IPS-15b (cell line): ENCODE measurements at regions not wholly inside any gene's neighbourhood (a gene's known extent, or its start where the extent isn't known, plus 50 kb on each side); places are given as distances from the start of the nearest gene placed in this dataset.

Experiments
- H3K27me3 ChIP-seq: one replicate; pipeline ENCODE4 v1.6.1; 2013; ENCODE audit warnings: low read length; ENCODE audit not compliant: control insufficient read depth, insufficient read depth
- H3K36me3 ChIP-seq: one replicate; pipeline ENCODE4 v1.6.1; 2013; ENCODE audit warnings: low read length; ENCODE audit not compliant: control insufficient read depth, insufficient read depth
- H3K4me1 ChIP-seq: one replicate; pipeline ENCODE4 v1.6.1; 2013; ENCODE audit warnings: mild to moderate bottlenecking, low read length; ENCODE audit not compliant: control insufficient read depth, insufficient read depth
- H3K4me3 ChIP-seq: one replicate; pipeline ENCODE4 v1.5.1; 2013; ENCODE audit warnings: low read depth, low read length
- H3K9ac ChIP-seq: one replicate; pipeline ENCODE4 v1.6.1; 2013; ENCODE audit warnings: low read depth, mild to moderate bottlenecking, low read length
- H3K9me3 ChIP-seq: one replicate; pipeline ENCODE4 v1.6.1; 2013; ENCODE audit warnings: mild to moderate bottlenecking, low read length; ENCODE audit not compliant: control insufficient read depth, insufficient read depth

DNA sequence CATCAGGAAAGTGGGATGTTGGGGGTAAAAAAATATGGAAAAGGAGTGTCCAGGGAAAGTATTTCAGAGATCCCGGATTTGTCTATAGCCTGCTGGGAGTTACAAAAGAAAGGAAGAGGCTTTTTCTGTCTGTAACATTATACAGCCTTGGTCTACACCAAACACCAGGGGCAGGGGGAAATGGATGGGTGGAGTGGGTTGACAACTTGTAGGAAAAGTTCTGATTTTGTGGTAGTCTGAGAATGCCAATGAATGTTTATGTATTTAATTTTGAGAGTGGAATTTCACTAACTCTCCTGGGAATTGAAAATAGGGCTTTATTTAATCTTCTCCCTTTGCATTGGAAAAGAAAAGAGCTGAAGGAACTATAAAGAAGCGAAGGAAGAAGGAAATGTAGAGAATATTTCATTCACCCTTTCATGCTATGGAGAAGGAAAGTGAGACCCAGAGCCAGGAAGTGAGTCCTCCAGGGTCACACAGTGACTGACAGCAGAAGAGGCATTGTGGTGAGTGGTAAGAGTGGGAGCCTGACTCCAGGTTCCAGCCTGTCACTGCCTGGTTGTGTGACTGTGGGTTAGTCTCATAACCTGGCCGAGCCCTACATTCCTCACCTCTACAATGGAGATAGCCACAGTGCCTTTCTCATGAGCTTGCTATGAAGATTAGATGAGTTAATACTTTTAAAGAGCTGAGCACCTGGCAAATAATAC lies 346.3 kb upstream of the TNP1 start:
- Histone ChIP-seq H3K36me3 (no peaks in the 10 kb centered on the region), H3K4me1 (peaks cover 17% of the 10 kb centered on the region), H3K4me3 (no peak overlapping the region), H3K9ac (no peak overlapping the region), H3K9me3 (no peaks in the 10 kb centered on the region), H3K27me3 (no peaks in the 10 kb centered on the region)

- Histone ChIP-seq H3K9ac (no peak overlapping the region), H3K4me3 (no peak overlapping the region), H3K9me3 (no peaks in the 10 kb centered on the region), H3K27me3 (no peaks in the 10 kb centered on the region), H3K4me1 (peaks cover 13% of the 10 kb centered on the region), H3K36me3 (no peaks in the 10 kb centered on the region)
These were observed 344.5 kb upstream of the TNP1 start for GRCh38 chr2:217204358-217204757.

DNA sequence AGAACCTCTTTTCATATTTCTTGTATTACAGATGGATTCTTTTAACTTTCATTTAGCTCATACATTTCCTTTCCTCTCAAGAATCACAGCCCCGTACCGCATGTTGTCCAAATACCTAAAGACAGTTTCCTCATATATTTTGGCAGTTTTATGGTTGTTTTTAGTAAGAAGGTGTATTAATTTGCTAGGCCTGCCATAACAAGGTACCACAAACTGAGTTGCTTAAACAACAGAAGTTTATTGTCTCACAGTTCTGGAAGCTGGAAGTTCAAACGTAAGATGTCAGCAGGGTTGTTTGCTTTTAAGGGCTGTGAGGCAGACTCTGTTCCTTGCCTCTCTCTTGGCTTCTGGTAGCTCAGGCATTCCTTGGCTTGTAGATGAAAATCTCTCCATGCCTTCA lies 343.2 kb upstream of the TNP1 start:
- H3K27me3 ChIP-seq: no peaks in the 10 kb centered on the region

GRCh38 chr2:217199255-217199630 lies 339.4 kb upstream of the TNP1 start:
- no peaks in the 10 kb centered on the region for H3K27me3 ChIP-seq
- H3K4me3 ChIP-seq: no peak overlapping the region
- no peak overlapping the region for H3K9ac ChIP-seq
- H3K36me3 ChIP-seq: no peaks in the 10 kb centered on the region
- no peaks in the 10 kb centered on the region for H3K9me3 ChIP-seq
- no peaks in the 10 kb centered on the region for H3K4me1 ChIP-seq

More for the DNA sequence above, 343.2 kb upstream of the TNP1 start:
- Histone ChIP-seq H3K4me1 (peaks cover 3% of the 10 kb centered on the region), H3K9ac (no peak overlapping the region), H3K4me3 (no peak overlapping the region), H3K36me3 (no peaks in the 10 kb centered on the region), H3K9me3 (no peaks in the 10 kb centered on the region)

DNA sequence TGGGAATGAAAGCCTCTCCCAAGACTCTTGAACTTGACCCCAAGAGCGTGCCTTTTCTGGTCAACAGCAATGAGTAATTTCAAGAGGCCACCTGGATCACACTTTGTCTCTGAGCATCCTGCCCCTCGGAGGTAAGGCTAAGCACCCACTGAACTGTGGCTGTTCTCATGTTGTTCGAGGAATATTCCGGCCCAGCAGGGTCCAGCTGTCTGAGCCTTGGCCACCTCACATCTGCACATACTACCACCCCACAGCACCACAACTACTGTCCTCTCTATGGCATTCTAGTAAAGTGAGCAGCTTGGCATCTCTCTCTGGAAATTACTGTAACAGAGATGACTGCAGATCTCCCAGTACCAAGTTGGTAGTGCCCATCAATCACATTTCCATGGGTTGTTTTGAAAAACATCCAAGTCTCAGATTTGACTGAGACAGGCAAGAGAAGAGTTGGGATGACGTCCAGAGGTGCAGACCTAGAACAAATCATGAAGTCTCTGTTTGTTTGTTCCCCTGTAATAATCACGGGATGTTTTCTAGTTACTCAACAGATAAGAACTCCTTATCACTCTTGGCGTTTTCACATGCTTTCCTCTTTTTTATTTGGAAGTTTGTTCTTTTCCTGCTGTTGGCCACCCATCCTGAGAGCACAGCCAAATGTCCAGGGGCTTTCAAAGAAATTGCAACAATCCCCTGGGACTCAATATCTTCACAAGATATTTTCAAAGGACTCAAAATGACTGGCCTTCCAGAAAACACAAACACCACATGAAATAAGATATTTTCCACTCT lies 336.0 kb upstream of the TNP1 start:
- Histone ChIP-seq H3K4me1 (no peaks in the 10 kb centered on the region), H3K9me3 (no peaks in the 10 kb centered on the region), H3K27me3 (no peaks in the 10 kb centered on the region), H3K4me3 (no peak overlapping the region), H3K36me3 (no peaks in the 10 kb centered on the region), H3K9ac (no peak overlapping the region)

GRCh38 chr2:217195016-217195415 lies 335.2 kb upstream of the TNP1 start:
- no peak overlapping the region for H3K9ac ChIP-seq
- H3K36me3 ChIP-seq: no peaks in the 10 kb centered on the region
- no peaks in the 10 kb centered on the region for H3K4me1 ChIP-seq
- H3K9me3 ChIP-seq: no peaks in the 10 kb centered on the region
- no peaks in the 10 kb centered on the region for H3K27me3 ChIP-seq
- H3K4me3 ChIP-seq: no peak overlapping the region

- Histone ChIP-seq H3K27me3 (no peaks in the 10 kb centered on the region), H3K9me3 (no peaks in the 10 kb centered on the region), H3K4me3 (no peak overlapping the region), H3K4me1 (no peaks in the 10 kb centered on the region), H3K36me3 (no peaks in the 10 kb centered on the region), H3K9ac (no peak overlapping the region)
These were observed 333.8 kb upstream of the TNP1 start for GRCh38 chr2:217193431-217194340.

- Histone ChIP-seq H3K9me3 (no peaks in the 10 kb centered on the region), H3K27me3 (no peaks in the 10 kb centered on the region), H3K4me3 (no peak overlapping the region), H3K36me3 (no peaks in the 10 kb centered on the region), H3K9ac (no peak overlapping the region), H3K4me1 (no peaks in the 10 kb centered on the region)
These were observed 332.5 kb upstream of the TNP1 start for GRCh38 chr2:217192366-217192765.

GRCh38 chr2:217189747-217190146 lies 329.9 kb upstream of the TNP1 start:
- no peak overlapping the region for H3K4me3 ChIP-seq
- no peaks in the 10 kb centered on the region for H3K36me3 ChIP-seq
- no peaks in the 10 kb centered on the region for H3K27me3 ChIP-seq
- no peaks in the 10 kb centered on the region for H3K4me1 ChIP-seq
- H3K9me3 ChIP-seq: no peaks in the 10 kb centered on the region
- no peak overlapping the region for H3K9ac ChIP-seq

- no peaks in the 10 kb centered on the region for H3K4me1 ChIP-seq
- H3K9me3 ChIP-seq: no peaks in the 10 kb centered on the region
- H3K27me3 ChIP-seq: no peaks in the 10 kb centered on the region
- H3K9ac ChIP-seq: no peak overlapping the region
- no peak overlapping the region for H3K4me3 ChIP-seq
- no peaks in the 10 kb centered on the region for H3K36me3 ChIP-seq
These were observed 329.3 kb upstream of the TNP1 start for GRCh38 chr2:217189131-217189530.

GRCh38 chr2:217186668-217187159 lies 326.9 kb upstream of the TNP1 start:
- Histone ChIP-seq H3K4me1 (no peaks in the 10 kb centered on the region), H3K4me3 (no peak overlapping the region), H3K9me3 (no peaks in the 10 kb centered on the region), H3K9ac (no peak overlapping the region), H3K27me3 (no peaks in the 10 kb centered on the region), H3K36me3 (no peaks in the 10 kb centered on the region)
